NCI-H526 treated with DMSO at 0.1 percent for 48 hours (cell line): ENCODE measurements at regions not wholly inside any gene's neighbourhood (a gene's known extent, or its start where the extent isn't known, plus 50 kb on each side); places are given as distances from the start of the nearest gene placed in this dataset.
A peak's percentile ranks its signal among the peaks of the same experiment; 100 is the strongest.
"Not testable (repeated sequence)": the region's sequence is repeated elsewhere in the genome, so short reads cannot be mapped to it uniquely, and the experiment has no call there.

ENCODE experiments used
- DNase-seq: peaks from one replicate; lab custom pipeline; 2025; lab: John Stamatoyannopoulos, UW

DNA sequence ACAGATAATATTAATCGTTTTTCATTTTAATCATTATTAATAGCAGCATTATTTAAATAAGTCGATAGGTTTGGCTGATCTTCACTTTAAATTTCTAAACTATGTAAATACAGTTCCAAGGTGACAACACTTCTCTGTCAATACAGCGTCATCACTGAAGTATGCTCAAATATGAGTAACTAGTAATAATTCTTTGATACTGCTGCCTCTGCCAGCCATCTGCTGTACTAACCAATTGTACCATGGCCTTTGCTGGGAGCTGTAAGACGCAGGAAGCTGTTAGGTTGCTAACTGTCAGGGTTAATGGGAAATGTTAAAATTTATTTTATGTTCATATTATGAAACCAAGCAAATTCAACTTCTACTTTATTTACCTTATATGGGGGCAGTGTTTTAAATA is 1650.5 kb upstream of the LRRTM3 start:
- DNase-seq = no peak

DNA sequence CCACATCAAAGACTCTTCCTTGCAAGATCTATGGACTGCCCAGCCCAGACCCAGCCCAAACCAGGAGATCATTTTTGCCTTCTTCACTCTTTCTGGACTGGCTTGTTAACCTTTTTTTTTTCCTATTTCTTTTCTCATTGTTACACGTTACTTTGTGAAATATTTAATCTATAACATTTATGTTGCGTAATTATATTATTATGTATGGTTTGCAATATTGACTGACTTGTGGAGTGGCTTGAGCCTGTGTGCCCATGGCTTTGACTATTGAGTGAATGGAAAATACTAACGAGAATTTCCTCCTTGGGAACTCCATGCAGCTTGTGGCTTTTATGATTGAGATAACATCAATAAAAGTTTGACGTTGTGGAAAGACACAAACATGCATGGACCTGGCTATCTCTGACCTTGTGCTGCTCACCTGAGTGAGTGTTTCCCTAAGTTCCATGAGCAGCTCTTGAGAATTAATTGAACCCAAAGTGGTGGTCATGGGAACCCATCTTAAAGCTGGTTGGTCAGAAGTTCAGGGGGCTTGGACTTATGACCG is 1641.3 kb upstream of the LRRTM3 start:
- no peak for DNase-seq

DNA sequence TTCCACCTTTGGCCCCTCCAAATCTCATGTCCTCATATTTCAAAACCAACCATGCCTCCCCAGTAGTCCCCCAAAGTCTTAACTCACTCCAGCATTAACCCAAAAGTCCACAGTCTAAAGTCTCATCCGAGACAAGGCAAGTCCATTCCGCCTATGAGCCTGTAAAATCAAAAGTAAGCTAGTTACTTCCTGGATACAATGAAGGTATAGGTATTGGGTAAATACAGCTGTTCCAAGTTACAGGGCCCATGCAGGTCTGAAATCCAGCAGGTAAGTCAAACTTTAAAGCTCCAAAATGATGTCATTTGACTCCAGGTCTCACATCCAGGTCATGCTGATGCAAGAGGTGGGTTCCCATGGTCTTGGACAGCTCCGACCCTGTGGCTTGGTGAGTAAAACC is 1640.1 kb upstream of the LRRTM3 start:
- DNase-seq = not testable (repeated sequence)

DNA sequence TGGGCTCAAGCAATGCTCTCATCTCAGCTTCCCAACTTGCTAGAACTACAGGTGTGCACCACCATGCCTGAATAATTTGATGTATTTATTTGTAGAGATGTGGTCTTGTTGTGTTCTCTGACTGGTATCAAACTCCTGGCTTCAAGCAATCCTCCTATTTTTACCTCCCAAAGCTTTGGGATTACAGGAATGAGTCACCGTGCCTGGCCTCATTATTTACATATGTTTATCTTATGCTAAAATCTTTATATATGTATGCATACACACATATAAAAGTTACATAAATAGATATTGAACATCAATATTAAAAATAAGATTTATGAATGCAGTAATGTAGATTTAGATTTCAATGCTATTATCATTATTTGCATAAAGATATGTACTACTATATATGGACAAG is 1634.5 kb upstream of the LRRTM3 start:
- no peak for DNase-seq

DNA sequence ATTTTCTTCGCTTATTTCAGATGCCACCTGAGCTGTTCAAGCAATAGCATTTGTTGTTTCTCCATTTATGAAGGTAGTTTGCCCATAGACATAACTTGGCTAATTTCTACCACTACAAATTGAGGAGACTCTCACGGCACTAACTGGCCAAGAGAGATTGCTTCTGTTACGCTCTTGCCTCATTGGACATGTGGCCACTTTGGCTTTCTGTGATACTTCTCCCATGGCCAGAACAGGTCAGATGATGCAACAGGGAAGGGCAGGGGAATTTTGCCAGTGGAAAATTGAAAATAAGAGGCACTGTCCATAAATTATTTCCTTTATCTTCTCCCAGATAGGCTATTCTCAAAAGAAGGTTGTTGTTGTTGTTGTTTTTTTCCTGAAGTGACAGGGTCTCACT is 1633.3 kb upstream of the LRRTM3 start:
- DNase-seq = no peak

DNA sequence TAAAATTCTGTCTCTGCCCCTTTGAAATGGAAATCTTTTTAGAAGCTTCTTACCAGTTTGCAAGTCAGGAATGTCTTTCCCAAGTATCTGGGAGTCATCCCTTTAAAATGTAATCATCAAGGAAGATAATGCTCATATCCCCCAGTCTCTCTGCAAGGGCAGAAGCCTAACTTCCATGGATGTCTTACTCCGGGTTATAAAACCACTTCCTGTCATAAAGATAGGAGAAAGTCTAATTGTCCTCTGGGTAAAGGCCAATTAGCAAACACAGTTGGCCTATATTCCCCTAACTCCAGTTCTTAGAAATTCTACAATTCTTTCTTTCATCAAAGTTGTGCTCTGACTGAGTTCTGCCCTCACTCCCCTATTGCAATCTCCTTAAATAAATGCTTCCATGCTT is 1631.5 kb upstream of the LRRTM3 start:
- DNase-seq = no peak

DNA sequence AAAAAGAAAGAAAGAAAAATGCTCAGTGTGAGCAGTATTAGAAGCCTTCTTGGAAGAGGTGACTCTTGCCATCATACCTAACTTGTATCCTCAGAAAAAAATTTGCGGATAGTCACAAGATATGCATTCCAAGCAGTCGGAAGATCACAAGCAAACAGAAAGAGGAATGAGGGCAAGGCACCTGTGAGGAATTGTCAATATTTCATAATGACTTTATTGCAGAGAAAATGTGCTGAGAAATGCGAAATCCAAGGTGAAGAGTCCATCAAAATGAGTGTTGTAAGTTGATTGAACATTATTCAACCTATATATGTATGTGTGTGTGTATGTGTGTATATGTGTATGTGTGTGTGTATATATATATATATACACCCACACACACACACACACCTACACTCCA is 1624.7 kb upstream of the LRRTM3 start:
- DNase-seq = no peak

DNA sequence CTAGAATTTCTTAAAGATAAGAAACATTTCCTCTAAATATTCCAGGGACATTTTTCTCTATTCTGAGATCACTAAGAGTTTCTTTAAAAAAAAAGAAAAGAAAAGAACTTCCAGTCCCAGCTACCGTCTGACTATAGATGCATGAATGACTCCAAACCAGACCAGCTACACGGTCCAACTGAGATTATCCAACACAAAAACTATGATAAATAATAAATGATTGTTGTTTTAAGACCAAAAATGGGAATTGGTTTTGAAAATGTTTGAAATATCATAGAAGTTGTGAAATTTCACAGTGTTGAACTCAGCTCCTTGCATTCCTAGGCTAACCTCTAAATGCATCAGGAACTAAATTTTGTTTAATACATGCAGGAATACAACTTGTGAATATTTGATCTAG is 1619.6 kb upstream of the LRRTM3 start:
- DNase-seq = no peak

DNA sequence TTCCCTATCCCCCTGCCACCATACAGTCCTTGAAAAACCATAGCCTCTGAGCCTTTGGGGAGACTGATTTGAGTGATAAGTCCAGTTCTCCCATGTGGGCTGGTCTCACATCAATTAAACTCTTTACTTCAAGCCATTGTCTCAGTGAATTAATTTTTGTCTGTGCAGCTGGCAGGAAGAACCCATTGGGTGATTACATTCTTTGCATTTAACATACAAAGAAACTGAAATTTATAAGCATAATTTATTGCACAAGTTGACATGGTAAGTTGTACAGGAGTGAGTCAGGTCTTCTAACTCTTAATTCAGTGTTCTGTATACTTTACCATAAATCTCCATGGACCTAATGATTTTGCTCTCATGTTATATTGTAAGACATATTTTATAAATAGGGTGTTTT is 1613.0 kb upstream of the LRRTM3 start:
- DNase-seq = no peak

DNA sequence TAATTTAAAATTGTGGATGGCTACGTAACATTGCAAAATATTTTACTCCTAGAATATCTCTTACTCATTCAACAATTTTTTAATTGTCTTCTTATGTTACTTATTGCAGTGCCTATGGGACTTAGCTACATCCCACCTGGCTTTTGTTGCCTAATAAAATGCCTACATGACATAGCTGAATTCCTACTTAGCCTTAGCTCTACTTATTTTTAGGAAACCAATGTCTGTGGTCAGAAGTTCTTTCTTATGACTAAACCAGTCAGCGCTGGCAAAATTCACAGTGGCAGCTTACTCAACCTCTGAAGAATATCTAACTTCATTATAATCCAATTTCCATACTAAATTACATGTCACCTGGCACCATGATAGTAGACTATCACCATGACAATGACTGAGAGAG is 1612.4 kb upstream of the LRRTM3 start:
- DNase-seq = no peak

DNA sequence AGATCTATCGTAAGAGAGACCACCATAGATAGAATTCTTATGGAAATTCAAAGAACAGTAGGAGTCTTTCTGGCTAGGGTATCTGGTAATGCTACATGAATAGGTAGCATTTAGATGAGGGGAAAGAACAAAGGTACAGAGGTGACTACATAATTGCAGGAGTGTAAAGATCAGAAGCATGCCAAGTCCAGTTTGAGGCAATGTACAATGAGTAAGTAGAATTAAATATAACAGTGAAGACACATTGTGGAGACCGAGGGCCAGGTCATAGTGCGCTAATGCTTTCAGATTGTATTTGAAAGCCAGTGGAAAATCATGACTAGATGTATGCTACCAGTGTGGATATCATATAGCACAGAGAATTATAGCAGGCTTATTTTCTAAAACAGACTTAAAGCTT is 1611.6 kb upstream of the LRRTM3 start:
- DNase-seq = no peak

DNA sequence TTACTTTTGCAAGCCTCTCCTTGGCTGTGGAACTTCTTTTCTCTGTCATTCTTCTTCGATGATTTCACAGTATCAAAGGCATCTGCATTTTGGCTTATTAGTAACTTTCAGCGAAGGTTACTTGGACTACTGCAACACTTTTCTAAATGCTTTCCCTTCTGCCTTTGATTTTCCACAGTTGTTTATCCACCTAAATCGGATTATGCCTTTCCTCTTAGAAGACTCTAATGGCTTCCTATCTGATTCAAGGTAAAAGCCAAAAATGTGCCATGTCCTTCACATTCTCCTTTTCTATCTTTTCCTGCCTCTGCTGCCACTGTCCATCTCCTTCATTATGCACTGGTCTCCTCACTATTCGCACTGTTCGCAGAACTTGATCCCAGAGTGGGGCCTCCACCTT is 1606.3 kb upstream of the LRRTM3 start:
- no peak for DNase-seq

DNA sequence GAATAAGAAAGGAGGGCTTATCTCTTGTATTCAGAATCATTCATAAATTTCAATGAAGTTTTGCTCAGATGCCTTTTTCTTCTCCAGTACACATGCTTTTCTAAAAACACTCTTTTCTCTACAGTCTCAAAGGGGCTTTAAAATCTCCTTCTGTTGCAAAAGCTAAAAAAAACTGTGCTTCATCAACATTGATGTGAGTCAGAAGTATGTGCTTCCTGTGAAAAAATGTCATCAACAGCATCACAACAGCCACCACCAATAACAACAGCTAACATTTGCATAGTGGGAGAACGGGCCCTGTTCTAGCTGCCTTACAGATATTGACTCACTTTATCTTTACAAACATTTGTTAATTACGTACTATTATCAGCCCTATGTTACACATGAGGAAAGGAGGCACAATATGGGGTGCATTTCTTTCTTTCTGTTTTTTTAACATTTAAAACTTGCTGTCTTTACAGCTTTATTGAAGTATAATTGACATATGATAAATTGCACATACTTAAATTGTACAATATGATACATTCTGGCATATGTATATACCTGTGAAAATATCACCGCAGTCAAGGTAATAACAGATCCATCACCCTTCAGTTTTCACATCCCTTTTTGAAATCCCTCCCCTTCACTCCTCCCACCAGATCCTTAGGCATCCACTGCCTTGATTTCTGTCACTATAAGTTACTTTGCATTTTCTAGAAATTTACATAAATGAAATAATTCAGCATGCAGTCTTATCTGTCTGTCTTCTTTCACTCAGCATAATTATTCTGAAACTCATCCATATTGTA is 1605.4 kb upstream of the LRRTM3 start:
- DNase-seq = no peak

DNA sequence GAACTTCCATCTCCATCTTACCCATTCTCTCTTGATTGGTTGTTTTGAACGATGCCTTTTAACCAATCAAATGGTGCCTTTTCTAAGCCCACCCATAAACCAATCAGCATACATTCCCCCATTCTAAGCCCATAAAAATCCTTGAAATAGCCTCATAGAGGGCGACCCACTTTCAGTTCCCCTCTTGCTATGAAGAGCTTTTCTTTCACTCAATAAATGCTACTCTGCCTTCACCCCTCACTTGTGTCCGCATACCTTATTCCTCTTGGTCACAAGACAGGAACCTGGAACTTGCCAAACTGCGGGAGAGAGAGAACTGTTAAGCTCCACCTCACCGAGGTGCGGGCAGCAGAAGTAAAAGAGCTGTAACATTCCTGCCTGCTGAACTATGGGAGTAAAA is 1602.0 kb upstream of the LRRTM3 start:
- no peak for DNase-seq

DNA sequence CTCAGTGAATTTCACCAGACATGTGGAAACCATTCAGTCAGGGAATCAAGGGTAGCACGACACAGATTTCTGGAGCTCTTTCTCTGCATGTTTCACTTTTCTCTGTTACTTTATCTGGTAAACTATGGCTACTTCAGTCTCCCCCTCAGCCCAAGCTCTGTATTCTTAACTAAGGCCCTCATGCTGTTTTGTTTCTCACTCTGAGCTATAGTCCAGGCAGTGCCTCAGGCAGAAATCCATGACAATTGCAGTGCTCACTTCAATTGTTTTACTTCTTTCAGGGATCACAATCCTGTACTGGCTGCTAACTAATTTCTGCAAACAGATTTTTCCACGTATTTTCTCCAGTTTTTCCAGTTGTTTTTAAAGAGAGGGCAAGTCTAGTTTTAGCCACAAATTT is 1599.9 kb upstream of the LRRTM3 start:
- DNase-seq = no peak

DNA sequence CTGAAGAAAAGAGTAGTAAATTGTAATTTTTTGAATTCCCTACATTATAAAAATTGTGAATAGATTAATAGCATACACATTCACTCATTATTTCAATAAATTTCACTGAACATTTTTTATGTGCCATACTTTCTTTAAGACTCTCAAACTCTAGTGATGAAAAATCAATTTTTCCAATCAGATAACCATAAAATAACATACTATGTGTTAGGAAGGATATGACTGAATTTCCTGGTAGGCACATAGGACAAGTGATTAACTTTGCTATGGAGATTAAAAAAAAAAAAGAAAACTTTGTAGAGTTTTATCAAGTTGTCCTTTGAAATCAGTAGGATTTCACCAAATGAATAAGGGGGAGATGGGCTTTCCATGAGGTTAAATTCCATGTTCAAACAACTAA is 1597.3 kb upstream of the LRRTM3 start:
- no peak for DNase-seq

DNA sequence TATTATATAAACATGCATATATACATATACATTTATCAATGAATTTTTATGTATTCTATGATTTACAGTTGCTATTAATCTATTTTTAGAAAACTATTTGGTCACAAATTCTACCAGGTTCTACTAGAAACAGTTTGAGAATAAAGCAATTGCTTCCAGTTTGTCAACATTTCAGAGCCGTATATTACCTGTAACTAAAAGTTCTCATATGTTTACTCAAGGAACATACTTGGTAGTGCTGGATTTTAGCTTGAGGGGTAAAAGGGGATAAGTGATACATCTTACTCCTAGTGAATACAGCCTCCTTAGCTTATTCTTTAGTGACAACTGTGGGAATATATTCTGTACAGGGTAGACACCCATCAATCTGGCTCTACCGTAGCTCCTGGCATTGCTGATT is 1590.5 kb upstream of the LRRTM3 start:
- DNase-seq = no peak

DNA sequence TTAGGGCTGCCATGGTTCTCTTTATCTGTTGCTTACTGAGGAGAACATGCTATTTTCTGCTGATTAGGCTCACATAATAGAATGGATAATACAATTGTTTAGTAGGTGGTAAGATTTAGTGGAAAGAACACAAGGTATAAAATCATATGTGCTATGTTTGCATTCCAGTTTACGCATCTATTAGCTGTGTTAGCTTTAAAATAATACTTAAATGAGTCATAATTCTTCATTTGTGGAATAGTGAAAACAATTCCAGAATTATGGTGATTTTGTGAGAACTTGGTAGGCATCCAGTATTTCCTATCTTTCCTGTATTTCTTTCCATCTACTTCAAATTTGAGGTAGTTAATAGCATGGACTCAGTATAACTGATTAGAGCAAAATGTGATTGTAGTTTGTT is 1585.5 kb upstream of the LRRTM3 start:
- DNase-seq = no peak

DNA sequence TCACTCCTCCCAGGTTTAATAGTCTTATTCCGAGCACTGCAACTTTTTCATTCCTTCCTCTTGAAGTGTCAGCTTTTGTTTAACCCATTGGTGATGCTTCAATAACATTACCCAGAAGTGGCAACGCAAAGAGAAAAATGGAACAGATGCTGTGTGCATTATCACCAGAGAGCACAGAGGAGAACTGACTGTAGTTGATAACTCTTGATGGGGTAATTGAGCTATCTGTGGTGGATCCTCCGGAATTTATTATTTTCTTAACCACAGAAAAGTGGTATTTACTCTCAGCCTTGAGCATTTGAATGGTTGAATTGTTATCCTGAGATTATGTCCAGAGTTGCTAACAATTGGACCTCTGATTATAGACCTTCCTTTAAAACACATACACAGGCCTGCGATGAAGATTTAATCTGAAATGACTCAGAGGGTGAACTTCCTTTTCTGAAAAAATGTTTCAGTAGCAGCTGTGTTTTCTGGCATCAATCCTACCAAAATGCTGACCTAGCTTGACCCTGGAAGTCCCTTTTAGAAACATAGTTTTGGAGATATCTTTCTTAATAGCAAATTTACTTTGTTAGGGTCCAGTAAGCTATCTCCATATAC is 1584.4 kb upstream of the LRRTM3 start:
- DNase-seq = no peak

DNA sequence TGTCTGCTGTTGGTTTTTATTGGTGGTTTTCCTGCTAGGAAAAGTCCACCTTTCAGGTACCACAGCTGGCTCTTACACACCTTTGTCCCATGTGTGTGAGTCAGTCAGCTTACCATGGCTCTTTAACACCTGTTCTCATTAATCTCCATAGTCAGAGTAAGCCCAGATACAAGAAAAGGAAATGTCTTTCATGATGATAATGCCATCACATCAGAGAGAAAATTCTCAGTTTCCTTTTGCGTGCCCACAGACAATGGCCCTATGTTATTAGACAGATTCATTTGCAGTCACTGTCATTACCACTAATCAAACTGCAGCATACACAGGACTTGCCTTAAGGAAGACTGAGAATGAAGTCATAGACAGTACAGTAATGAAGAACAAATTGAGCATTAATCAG is 1583.6 kb upstream of the LRRTM3 start:
- DNase-seq = no peak

DNA sequence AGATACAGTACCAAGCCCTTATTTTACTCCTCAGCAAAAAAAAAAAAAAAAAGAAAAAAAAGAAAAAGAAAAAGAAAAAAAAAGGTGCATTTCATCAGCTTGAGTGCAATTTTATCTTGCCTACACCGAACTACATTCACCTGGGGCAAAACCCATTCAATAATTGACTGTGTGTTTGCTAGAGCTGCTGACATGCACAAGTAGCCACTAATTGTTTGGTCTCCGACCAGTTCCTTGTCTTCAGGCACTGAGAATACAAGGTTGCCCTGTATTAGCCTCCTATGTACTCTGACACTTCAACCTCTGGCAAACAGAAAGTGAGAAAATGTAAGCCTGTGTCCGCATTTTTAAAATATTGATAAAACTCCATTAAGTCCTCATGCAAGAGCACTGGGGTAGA is 1579.4 kb upstream of the LRRTM3 start:
- DNase-seq = no peak

DNA sequence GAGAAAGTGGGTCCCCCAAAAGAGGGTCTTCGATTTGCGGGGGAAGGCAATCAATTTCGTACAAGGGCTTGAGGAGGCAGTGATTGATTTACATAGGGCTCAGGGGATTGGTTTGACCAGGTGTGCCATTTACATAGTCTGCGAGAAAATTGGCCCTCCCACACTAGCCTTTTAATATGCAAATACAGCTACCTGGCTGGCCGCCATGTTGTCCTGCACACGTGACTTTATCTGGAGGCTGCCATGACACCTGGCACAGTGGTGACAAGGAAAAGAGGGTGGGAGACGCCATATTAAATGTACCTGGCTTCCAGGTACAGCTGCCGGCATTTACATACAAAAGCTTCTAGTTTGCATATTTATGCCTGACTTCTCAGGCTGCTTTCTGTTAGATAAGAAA is 1577.2 kb upstream of the LRRTM3 start:
- DNase-seq = peak; percentile 65

DNA sequence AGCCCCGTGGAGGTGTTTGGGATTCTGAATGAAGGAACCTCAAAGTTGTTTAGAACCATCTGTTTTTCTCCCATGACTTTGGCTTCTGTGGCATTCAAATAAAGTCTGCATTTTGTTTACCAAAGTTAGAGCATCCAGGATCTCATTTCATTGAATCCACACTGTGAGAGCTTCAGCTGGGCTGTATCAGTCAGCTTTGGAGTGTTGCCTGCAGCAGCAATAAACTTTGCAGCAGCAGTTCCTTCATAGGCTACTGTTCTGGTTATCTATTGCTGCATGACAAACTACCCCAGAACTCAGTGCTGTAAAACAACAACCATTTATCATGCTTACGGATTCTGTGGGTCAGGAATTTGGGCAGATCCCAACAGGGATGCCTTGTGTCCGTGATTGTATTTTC is 1575.2 kb upstream of the LRRTM3 start:
- no peak for DNase-seq

DNA sequence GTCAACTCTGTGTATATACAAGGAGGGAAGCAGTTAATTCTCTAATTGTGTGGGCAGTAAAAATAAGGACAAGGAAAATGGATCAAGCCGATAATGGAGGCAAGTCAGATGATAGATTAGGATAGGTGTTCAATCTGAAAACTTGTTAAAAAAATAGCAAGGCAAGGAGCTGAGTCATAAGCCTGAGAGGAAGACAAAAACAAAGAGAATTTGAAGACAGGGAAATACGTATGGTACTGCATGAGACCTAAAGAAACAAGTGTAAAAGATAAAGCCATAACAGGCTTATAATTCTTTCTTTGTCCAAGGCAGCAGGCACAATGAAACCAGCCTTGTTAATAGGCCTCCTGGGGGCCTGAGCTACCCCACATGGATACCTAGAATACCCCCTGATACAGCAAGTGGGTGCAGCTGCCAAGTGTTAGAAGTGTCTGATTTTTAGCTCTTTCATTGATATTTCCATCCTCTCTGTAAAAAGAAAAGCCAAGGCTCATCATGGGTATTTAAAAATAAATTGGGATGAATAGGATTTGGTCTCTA is 1570.6 kb upstream of the LRRTM3 start:
- DNase-seq = no peak
